ENCODE measurements at regions not wholly inside any gene's neighbourhood (a gene's known extent, or its start where the extent isn't known, plus 50 kb on each side); places are given as distances from the start of the nearest gene placed in this dataset.
"Not testable (repeated sequence)": the region's sequence is repeated elsewhere in the genome, so short reads cannot be mapped to it uniquely, and the experiment has no call there.

DNA sequence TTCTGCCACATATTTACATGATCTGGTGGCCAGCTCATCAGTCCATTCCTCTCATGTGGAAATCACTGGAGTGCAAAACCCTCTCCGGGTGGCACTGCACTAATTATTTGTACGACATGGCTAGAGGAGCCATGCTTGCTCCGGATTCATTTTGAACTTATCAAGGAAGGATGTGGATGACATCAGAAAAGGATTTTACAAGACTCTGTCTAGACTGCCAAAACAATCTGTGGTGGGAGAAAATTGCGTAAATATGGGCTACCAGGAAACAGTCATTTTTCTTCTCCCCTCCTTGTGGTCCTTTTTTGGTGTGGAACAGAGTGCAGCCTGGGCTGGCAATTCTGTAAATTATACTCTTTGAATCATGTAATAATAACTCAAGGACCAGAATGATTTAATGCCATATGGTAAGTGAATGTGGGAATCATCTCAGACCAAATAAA, 123.4 kb upstream of the IFNE start:
- no peak for DNase-seq

DNA sequence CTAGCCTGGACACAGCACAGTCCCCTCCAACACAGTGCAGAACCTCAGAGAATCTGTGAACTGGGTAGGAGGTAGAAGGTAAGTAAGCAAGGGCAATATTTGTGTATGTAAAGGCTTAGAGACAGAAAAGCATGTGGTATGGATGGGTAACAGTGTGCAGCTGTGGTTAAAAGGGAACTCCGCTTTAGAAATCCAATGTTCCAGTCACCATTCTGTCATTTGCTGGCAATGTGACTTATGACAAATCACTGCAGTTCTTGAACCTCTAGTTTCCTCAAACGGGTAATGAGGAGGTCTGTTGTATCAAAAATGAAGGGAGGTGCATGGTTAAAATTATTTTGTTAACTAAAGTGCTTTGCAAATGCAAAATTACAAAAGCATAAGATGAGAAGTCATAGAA, 125.5 kb upstream of the IFNE start:
- no peak for DNase-seq

DNA sequence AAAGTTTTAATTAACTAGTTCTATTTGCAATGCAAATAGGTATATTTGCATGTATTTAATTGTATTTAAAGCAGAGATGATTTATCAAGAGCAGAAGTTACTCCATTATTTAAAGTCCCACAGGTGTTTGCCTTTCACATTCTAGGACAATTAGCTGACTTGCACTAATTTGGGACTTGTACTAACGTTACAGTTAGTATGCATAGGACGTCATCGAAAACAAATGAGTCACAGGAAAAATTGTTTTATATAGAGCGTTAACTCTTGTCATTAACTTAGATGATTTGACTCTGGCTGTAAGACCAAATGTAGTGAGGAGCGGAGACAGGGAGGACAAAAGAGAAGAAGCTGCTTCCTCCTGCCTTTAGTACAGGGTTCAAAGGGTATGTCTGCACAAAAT, 126.1 kb upstream of the IFNE start:
- no peak for DNase-seq

DNA sequence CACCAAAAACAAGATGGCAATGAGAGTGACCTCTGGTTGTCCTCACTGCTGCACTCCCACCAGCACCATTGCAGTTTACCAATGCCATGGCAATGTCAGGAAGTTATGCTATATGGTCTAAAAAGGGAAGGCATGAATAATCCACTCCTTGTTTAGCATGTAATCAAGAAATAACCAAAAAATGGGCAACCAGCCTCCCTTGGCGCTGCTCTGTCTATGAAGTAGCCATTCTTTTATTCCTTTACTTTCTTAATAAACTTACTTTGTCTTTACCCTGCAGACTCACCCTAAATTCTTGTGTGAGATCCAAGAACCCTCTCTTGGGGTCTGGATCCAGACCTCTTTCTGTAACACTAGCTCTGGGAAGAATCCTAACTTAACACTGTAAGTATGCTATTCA, 127.4 kb upstream of the IFNE start:
- DNase-seq = no peak

DNA sequence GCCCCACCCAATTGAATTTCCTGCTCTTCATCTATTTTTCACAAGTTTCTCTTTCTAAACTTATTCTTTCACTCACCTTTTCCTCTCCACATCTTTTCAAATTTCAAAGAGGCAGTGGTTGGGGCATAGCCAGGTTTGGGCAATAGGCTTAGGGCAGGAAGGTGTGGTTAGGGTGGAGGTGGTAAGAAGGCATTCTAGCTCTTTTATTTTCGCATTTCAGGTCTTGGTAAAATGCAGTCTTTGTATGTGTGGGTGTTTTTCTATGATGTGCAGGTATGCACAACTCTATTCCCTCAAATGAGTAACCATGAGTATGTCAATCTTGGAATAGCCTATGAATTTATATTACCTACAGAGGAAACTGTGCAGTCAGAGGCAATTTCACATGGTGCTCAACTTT, 129.8 kb upstream of the IFNE start:
- no peak for DNase-seq

DNA sequence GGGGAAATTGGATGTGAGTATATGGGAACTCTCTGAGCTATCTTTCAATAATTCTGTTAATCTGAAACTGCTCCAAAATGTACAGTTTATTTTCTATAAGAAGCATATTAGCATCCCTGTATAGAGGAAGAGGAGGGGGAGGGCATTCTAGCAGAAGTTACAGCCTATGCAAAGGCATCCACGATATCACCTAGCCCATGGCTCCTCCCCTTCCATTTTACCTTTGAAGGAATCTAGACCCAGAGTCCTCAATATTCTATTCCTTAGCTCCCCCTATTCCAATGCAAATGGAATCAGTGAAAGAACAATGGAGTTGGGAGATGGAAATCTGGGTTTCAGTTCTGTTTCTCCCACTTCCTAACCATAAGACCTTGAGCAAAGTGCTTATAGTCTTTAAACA, 132.9 kb upstream of the IFNE start:
- DNase-seq = no peak

DNA sequence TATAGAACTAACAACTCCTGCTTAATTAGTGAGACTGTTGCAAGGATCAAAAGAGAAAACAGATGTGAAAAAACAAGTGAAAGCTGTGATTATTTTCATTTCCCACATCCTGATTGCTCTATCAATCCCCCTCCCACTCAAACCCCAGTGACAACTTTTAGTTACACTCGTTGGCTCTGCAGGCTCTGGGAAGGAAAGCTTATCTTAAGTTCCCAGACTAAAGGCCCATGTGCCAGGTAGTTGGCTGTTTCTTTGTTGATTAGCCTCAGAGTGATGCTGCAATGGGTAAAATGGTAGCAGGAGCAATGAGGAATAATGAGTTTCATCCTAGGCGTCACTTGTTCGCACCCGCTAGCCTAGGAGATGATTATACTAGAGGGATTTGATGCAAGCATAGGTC, 133.3 kb upstream of the IFNE start:
- no peak for DNase-seq

DNA sequence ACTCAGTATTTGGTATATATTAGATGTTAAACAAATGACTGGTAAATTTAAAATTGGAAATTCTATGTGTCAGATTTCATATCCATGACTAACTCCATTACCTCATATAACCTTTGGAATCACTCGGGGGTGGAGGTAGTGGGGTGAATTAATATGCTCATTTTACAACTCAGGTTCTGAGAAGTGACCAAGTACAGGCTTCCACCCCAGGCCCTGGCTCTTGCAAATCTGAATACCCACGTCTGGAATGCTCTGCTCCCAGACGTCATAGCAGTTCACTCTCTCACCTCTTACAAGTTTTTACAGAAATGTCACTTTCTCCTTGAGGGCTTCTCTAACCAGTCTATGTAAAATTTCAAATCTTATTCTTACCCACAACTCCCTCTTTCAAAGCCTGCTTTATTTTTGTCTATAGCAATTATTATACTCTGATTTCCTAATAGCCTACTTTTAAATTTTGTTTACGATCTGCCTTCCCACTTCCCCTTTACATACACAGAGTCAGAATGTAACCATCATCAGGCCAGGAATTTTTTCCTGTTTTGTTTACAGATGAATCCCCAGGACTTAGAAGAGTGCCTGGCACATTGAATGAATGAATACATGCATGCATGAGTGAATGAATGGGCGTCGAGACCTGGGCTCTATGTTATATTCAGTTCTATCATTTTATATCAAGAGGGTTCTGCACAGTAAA, 134.1 kb upstream of the IFNE start:
- no peak for DNase-seq

DNA sequence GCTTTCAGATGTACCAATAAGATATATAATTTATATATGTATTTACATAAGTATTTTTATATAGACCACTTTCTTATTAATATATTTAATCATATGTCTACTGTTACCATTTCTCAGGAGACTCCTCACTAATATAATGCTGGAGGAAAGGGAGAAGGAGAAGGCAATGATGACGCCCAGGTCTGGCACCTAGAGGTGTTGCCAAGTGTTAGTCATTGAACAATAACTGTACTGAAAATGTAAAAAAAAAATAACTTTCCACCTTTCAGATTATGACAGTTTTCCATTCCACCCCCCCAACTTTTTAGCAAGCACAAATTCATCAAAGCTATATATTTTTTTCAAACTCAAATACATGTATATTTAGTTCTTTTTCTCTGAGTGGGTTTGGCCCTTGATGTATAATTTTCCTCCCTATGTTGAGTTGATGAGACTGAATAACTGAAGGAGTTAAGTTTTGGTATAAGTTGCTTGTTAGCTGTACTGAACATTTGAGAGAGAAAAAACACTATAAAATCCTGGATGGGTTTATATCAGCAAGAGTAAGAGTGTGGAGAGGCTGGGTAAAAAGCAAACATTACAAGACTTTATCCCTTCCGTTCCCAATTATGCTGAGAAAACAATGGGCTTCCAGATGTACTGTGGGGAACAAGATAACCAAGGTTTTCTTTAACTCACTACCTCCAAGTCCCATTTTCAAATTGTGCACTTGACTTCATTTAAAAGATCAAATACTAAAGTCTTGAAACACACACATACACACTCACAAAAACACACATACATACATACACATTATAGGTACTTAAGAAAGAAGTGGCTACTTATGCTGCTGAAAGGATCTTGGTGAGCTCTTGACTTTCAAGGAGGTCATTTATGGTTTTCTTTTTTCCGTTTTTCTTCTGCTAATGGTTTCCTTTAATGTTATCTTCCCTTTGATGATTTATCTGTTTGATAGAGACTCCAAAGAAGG, 142.8 kb upstream of the IFNE start:
- no peak for DNase-seq

DNA sequence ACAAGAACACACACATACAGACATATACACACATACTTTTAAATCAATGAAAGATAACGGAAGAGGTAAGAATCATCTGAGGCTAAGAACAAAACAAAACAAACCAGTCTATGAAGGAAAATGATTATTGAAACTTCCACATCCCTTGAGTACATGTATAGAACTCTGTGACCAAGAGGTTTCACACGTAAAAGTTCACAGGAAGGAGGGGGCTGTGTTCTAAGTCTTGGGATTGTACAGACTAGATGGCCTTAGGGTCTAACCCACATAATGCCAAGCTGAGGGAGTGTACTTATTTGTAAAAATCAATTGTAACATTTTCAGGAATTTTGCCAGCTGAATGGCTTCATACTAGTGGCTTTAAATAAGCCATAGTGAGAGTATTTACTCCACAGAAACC, 144.4 kb upstream of the IFNE start:
- DNase-seq = no peak

DNA sequence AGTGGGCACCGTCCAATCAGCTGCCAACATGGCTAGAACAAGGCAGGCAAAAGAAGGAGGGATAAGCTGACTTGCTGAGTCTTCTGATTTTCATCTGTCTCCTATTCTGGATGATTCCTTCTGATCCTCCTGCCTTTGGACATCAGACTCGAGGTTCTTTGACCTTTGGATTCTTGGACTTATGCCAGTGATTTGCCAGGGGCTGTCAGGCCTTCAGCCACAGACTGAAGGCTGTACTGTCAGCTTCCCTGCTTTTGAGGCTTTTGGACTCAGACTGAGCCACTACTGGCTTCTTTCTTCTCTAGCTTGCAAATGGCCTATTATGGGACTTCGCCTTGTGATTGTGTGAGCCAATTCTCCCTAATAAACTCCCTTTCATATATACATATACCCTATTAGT, 146.8 kb upstream of the IFNE start:
- DNase-seq = not testable (repeated sequence)

DNA sequence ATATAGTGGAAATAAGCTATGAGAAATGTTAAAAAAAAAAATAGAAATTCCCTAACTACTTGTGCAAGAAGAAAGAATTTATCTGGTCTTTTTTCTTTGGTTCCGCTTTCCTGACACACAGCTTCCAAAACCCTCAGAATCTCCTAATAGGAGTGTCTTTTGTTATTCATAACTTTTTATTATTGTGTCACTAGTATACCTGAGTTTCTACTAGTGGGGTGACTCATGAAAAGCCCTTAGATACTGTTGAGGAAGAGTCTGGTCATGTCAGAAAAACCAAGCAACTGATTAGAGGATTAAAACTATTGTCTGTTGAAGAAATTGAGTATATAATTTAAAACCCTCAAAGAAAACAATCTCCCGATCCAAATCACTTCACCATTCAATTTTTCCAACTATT, 152.8 kb upstream of the IFNE start:
- DNase-seq = no peak

DNA sequence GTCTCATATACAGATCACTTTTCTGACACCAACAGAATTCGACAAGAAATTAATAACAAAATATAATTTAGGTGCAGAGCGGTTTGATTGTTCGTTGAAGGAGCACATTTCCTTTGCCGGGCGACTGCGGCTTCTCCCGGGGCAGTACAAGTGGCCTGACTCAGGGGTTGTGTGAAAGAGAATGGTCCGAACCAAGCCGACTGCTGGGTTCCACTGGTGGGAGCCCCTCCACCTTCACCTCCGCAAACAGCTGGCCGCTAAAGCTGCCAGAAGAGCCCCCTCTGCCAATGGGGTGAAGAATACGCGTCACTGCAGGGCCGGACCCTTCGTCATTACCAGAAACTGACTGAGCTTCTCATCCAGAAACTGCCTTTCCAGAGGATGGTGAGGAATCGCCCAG, 156.0 kb upstream of the IFNE start:
- no peak for DNase-seq

DNA sequence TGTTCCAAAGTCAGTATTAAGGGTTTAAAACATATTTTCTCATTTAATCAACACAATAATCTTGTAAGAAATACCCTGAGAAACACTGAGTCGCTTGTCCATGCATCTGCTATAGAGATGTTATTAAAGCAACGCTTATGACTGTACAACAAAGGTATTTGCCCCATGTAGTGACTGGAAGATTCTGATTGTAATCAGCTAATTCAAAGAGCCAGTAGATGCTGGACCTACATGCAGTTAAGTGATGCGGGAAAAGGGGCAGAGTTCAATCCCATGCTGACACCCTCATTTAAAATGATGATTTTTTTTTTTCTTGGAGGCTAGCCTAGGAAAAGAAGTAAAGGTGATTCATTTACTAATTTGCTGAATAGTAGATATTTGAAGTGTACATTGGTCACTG, 149.3 kb upstream of the MTAP start:
- DNase-seq = no peak

DNA sequence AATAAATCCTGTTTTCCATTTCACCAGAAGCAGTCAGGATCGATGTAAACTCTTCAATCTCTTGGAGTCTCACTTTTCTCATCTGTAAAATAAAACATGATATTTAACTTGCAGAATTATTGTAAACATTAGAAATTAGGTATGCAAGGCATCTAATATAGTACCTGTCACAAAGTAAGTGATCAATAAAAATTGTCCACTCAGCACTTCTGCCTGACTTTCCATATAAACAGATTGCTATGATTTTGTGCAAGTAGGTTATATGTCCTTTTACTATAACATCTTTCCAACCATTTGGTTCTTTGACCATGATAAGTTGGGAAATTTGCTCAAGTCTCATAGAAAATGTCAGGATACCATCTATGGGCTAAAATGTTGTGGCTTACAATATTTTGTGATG, 148.8 kb upstream of the MTAP start:
- DNase-seq = no peak

DNA sequence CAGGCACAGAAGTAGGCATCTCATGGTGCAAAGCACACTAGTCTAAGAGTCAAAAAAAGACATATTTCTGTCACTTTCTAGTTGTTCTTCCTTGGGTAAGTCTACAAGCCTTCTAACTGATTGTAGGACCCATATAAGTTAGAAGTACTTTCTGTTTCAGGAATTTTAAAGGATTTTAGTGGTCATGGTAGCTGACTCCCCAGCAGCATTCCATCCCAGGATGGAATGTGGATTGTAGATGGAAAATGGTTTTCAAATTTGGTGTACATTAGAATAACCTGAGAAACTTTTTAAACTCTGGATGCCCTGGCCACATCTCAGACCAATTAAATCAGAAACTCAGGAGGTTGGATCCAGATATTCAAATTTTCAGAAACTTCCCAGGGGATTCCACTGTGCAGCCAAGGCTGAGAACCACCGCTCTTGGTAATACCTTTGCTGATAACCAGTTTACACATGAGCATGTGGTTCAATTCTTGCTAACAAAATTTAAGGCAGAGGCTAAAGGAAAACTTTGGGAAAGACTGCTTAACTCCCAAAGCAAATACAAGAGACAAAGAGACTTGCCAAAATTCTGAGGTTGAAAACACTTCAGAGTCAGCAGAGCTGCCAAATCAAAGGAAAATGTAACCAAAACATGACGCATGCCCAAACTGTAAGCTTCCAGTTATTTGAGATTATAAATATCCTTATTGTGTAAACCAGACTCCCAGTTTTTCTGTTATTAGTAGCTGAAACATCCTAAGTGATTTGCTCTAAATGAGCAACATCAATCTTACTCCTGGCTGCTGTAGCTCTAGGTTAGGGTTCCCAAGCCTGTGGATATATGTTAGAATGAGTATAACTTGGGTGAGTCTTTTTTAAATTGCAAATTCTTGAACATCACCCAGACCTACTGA, 145.4 kb upstream of the MTAP start:
- DNase-seq = no peak

DNA sequence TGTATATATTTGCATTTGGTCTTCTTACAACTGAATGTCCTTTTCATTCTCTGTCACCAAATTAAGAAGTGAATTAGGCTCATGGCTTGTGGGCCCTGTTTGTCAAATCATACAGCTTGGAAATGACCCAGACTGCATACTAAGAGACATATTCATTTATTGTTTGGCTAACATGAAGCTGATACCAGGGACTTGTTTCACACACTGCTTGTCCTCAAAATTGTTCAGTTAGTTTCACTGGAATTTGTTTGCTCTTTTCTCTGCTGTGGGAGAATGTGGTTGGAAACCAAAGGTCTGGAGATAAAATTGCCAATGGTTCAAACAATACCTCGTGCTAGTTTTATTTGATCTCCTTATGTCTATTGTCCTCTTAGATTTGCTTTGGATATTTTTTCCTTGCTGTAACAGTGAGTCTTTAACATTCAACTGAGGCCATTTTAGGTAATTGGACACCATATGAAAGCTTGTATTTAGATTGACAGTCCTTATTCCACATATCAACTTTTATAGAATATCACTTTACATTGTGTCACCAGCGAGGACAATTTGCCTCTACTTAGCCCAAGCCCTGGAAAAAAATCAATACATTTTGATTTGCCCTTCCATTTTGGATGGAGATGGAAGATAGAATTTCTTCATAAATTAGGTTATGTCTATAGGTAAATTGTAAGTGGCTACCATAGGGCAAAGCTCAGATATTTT, 144.3 kb upstream of the MTAP start:
- no peak for DNase-seq

DNA sequence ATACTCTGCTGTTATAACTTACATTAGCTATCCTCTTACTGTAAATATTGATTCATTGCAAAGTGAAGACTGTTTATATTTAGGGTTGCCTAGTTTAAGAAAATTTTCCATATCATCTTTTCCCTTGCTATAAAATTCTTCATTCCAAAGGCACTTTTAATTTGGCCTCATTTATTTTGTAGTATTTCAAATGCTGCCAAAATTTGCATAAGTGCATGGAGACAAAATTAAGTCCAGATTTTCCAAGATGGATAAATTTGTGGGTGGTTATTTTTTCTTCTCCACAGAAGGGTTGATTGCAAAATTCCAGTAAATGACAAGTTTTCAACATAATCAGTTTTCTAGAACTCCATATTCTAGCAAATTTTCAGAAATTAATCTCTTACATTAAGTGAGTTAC, 141.5 kb upstream of the MTAP start:
- no peak for DNase-seq

DNA sequence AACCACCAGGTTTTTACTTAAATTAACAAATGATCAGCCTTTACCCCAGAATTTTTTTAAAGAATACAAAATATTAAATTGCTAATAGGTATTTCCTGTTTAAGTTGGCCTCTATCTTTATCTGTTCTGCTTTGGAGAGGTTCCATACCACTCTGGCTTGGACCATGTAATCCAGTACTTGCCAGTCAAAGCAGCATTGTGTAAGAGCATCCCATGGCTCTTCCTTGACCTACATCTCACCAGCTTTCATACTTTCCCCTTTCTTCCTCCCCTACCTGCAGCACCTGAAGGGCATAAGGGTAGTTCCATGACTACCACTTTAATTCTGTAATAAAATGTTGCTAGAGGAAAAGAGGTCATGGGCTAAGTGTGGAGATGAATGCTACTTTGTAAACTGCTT, 140.8 kb upstream of the MTAP start:
- no peak for DNase-seq

DNA sequence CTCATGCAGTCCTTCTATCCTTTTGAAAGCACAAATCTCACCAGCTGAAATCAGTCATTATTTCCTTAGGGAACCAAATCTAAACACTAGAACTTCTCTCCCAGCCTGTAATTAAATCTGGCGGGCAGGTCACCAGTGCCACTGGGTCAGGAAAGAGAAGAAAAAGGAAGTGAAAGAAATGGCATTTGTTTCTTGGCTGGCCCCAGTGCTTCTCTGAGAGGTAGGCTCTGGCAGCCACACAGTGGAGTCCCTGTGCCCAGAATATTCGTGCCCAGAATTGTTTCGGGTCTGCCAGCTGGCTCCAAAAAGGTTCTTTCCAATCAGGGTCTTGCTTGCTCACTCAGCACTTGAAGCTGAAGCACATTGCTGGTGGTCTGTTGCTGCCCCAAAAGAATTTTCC, 133.9 kb upstream of the MTAP start:
- DNase-seq = peak; percentile 60

DNA sequence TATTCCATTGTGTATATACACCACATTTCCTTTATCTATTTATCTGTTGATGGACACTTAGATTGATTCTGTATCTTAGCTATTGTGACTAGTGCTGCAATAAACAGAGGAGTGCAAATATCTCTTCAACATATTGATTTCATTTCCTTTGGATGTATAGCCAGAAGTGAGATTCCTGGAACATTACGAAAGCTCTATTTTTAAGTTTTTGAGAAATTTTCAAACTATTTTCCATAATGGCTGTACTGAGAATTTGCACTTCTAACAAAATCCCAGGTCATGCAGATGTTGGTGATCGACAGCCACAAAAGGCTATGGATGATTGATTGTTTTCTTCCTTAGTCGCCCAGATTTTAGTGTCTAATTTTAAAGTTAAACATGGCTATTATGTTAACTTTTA, 132.7 kb upstream of the MTAP start:
- no peak for DNase-seq

DNA sequence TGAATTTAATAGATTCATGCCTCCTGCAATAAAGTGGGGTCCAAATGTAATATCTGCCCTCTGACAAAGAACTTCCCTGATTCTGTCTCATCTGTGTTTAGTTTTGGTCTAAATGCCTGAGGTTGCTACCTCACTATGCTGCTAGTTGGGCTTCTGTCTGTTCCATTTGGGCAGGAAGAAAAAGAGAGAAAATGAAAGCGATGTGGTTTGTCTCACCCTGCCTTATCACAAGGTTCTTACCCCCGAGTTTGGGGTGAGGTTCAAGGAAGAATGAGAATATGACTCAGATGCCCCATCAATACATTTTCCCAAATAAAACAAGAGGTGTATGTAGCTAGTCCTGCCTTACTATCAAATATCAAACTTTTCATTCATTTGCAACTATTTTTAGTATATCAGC, 132.1 kb upstream of the MTAP start:
- no peak for DNase-seq

DNA sequence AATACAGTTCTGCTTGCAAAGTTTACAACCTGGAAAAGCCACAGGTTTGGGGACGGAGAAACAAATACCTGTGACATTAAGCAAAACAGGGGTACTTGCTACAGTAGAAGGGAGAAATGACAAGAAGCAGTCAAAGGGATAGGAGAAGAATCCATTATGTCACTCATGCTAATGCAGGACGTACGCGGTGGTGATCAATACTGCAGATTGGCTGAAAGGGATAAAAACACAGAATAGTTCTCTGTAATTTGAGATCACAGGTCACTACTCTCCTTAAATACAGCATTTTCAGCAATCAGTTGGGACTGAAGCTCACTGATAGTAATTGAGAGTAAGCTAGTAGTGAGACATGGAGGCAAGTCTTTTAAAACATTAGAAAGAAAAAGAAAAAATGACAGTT, 130.3 kb upstream of the MTAP start:
- DNase-seq = no peak

Data from right forelimb (tissue), 1 donor.